ENCODE measurements at regions not wholly inside any gene's neighbourhood (a gene's known extent, or its start where the extent isn't known, plus 50 kb on each side); places are given as distances from the start of the nearest gene placed in this dataset.

- TF ChIP-seq CTCF (conservative IDR thresholded peaks at IDR 0.05; ENCODE audit: low read depth, low read length) (no peak), EZH2 (IDR thresholded peaks at IDR 0.05; ENCODE audit: borderline replicate concordance, low read depth, low read length, poor library complexity, severe bottlenecking) (no peak)
Measured at GRCh38 chr6:139545206-139546105, 171.0 kb upstream of the CITED2 start.

All from A673 (cell line).